ENCODE measurements at regions not wholly inside any gene's neighbourhood (a gene's known extent, or its start where the extent isn't known, plus 50 kb on each side); places are given as distances from the start of the nearest gene placed in this dataset.

GRCh38 chr1:84743896-84744295, 53.6 kb upstream of the SSX2IP start:
- no peak for TF ChIP-seq CTCF (IDR thresholded peaks at IDR 0.05; ENCODE audit: low read depth, low read length)
- TF ChIP-seq POLR2A (IDR thresholded peaks at IDR 0.05; ENCODE audit: extremely low read depth, insufficient read length), result no peak
- no peak for TF ChIP-seq MYC (IDR thresholded peaks at IDR 0.05; ENCODE audit: low read depth, low read length)
- TF ChIP-seq MAX (IDR thresholded peaks at IDR 0.05; ENCODE audit: low read depth, low read length), result no peak

Data from NB4 (cell line).